ENCODE measurements at regions not wholly inside any gene's neighbourhood (a gene's known extent, or its start where the extent isn't known, plus 50 kb on each side); places are given as distances from the start of the nearest gene placed in this dataset.

GRCh38 chr3:152519376-152519775 lies 250.6 kb downstream of the MBNL1 start:
- FAIRE-seq: no peak
- intact Hi-C loops (cut with micrococcal nuclease): no loop called here
- Histone ChIP-seq H4K20me1 (replicated peaks; ENCODE audit: control insufficient read depth, insufficient read depth, low read length) (no peaks in the 10 kb centered on the region), H3K4me1 (replicated peaks in 1 of 2; ENCODE audit: control insufficient read depth in 2 of 2, insufficient read depth in 2 of 2, low read length in 2 of 2) (no peaks in the 10 kb centered on the region), H3K9me3 (replicated peaks; ENCODE audit: control insufficient read depth, insufficient read depth, low read depth, low read length) (no peaks in the 10 kb centered on the region), H3K9me1 (ENCODE audit: control insufficient read depth, insufficient read depth, low read length) (no peaks in the 10 kb centered on the region), H3K4me3 (no peak overlapping the region), H3K36me3 (ENCODE audit: control insufficient read depth, insufficient read depth, low read length) (no peaks in the 10 kb centered on the region), H3K27ac (ENCODE audit: extremely low read depth, low read depth, low read length) (no peak overlapping the region), H3K4me2 (ENCODE audit: insufficient read depth, low read length) (no peak overlapping the region), H2AFZ (ENCODE audit: low read depth, low read length) (no peak overlapping the region), H3K79me2 (ENCODE audit: control insufficient read depth, insufficient read depth, low read length) (no peaks in the 10 kb centered on the region), H3K9ac (ENCODE audit: insufficient read depth in 1 of 2, low read depth in 2 of 2, low read length in 2 of 2) (no peak overlapping the region), H3K27me3 (ENCODE audit: control insufficient read depth in 2 of 2, insufficient read depth in 2 of 2, low read length in 2 of 2) (no peaks in the 10 kb centered on the region)
- BruUV-seq (replicated peaks): no TSS peak
- TF ChIP-seq HNRNPUL1 (IDR thresholded peaks at IDR 0.05; ENCODE audit: low read length) (no peak), ZNF398 (CRISPR knock-in tag; IDR thresholded peaks at IDR 0.05) (no peak), MEF2D (tag; conservative IDR thresholded peaks at IDR 0.05; ENCODE audit: low read depth) (no peak), ZNF316 (IDR thresholded peaks at IDR 0.05) (no peak), CTCF (IDR thresholded peaks at IDR 0.05 in 2 of 3, conservative IDR thresholded peaks at IDR 0.05 in 1 of 3; ENCODE audit: insufficient read depth in 2 of 3, low read depth in 1 of 3, low read length in 3 of 3) (no peak), C11orf30 (IDR thresholded peaks at IDR 0.05; ENCODE audit: low read depth) (no peak), ETS1 (conservative IDR thresholded peaks at IDR 0.05; ENCODE audit: control insufficient read depth, low read depth, low read length) (no peak), CHD4 (IDR thresholded peaks at IDR 0.05; ENCODE audit: insufficient read depth, insufficient replicate concordance, low read depth, low read length, poor library complexity, severe bottlenecking) (no peak)
- POLR2A ChIA-PET: no interaction called here
- CTCF ChIA-PET (ENCODE audit: low intra/inter-chr PET ratio): interaction anchor here (0.6 kb wide), 1 partner anchor 1888 kb away, joined by 3 read pairs; no protein-coding TSS in a partner anchor
- in situ Hi-C loops (cut with MboI): loop anchor here (25.0 kb wide), 1 partner anchor 1068 kb away; no protein-coding TSS in a partner anchor
- ATAC-seq: no peak
- no peak for DNase-seq (ENCODE audit: extremely low read depth in 1 of 4, low spot score in 3 of 4)

Measured in K562 (cell line).